Fibroblast of the aortic adventitia (primary cell): ENCODE measurements at regions not wholly inside any gene's neighbourhood (a gene's known extent, or its start where the extent isn't known, plus 50 kb on each side); places are given as distances from the start of the nearest gene placed in this dataset.

Experiments
- DNase-seq: peaks from one replicate; pipeline ENCODE4 v3.0.0-alpha.2; 2010; ENCODE audit warnings: low read depth
- H3K4me3 ChIP-seq: 2 replicates; pipeline ENCODE4 v1.5.1; 2011; ENCODE audit warnings: low read depth, mild to moderate bottlenecking, control low read depth, low read length, moderate library complexity
- TF ChIP-seq, protein P1 (sequence below): IDR thresholded peaks from 2 replicates; pipeline ENCODE4 v1.5.1; 2011; ENCODE audit warnings: mild to moderate bottlenecking, low read length, control low read depth, inconsistent platforms; ENCODE audit not compliant: insufficient read depth

DNA sequence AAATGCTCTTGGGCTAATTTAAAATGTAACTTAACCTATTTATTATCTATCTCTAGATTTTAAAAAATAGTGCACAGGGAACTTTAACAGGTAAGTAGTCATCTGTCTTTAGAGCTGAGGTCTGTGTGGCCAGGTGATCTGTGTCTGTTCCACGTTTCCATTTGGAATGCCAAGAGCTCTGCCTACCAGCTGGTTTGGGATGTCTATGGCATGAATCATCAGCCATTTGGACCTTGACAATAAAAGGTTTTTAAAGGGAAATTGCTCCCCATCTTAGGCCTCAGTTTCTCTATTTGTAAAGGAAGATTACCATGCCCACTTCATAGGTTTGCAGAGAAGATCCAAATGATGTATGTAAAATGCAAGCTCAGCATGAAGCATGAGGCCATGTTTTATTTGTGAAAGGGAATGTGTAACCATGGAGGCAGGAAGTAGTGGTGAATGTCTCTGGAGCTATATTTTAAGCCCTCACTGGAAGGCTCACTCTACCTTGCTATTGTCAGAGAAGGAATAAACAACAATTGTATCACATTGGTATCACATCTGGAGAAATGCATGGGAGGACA, 548.1 kb upstream of the LMCD1 start:
- no peak overlapping the region for H3K4me3 ChIP-seq
- TF ChIP-seq, protein P1, sequence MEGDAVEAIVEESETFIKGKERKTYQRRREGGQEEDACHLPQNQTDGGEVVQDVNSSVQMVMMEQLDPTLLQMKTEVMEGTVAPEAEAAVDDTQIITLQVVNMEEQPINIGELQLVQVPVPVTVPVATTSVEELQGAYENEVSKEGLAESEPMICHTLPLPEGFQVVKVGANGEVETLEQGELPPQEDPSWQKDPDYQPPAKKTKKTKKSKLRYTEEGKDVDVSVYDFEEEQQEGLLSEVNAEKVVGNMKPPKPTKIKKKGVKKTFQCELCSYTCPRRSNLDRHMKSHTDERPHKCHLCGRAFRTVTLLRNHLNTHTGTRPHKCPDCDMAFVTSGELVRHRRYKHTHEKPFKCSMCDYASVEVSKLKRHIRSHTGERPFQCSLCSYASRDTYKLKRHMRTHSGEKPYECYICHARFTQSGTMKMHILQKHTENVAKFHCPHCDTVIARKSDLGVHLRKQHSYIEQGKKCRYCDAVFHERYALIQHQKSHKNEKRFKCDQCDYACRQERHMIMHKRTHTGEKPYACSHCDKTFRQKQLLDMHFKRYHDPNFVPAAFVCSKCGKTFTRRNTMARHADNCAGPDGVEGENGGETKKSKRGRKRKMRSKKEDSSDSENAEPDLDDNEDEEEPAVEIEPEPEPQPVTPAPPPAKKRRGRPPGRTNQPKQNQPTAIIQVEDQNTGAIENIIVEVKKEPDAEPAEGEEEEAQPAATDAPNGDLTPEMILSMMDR = no peak
- DNase-seq = no peak

DNA sequence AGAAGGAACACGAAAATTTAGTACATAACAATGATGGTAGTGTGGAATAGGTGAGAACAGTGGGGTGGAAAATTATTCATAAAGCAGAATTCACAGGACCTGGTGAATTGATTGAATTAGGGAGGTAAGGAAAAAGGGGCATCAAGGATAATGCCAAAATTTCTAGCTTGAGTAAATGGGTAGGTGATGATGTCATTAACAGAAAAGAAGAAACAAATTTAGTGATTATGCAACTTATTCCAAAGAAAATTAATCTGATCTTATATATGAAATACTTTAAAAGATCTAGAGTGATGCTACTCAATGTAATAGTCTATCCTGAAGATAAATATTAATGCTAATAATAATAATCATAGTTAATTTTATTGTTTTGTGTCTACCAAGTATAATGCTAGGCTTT, 544.6 kb upstream of the LMCD1 start:
- DNase-seq = no peak
- TF ChIP-seq, protein P1 = no peak
- H3K4me3 ChIP-seq = no peak overlapping the region

DNA sequence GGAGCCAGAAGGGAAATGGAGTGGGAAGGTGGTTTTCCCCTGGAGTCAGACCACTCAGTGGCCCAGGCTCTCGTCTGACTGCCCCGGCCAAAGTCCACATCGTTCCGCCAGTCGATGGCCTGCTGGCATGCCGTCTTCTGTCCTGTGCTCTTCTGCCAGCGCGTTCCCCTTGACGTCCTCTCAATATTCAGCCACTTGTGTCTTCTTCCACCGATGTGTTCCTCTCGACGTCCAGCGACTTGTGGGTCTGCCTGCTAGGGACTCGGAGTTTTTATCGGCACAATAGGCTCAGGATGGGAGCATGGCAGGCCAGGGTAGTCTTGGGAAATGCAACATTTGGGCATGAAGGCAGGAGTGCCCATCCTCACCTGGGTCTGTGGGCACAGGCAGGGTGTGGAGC, 542.5 kb upstream of the LMCD1 start:
- TF ChIP-seq, protein P1 = no peak

DNA sequence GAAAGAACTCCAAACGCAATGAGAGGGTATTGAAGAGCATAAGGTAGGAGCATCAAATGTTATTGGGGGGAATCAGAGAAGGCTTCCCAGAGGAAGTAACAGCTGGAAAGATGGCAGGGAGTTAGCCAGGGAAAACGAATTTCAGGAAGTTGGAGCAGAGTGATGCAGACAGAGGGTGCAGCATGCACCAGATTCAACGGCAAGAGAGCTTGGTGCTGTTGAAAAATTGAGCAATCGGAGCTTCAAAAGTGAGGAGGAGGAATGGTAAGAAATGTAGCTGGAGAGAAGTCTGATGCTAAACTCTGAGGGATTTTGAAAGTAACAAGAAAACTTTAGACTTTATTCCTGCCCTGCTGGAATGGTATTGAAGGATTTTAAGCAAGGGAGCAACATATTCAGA, 541.0 kb upstream of the LMCD1 start:
- no peak overlapping the region for H3K4me3 ChIP-seq
- no peak for DNase-seq
- TF ChIP-seq, protein P1 = no peak

More for the DNA sequence above, 542.5 kb upstream of the LMCD1 start:
- H3K4me3 ChIP-seq = no peak overlapping the region
- DNase-seq = no peak

DNA sequence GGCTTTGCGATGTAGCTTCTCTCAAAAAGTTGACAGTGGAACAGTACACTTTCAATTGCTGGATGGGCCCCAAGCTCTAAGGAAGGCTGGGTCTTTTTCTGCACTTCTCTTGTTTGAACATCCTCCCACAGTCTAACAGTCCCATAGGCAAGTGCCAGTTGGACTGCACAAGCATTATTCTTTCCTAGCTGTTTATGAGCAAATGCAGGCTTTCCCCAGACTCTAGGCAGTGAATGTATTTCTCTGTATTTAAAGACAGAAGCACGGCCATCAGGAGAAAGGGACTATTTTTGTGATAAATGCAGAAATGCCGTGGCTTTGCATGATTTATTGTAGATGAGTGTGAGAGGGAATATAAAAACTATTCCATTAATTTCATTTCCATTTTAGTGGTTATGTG, 539.3 kb upstream of the LMCD1 start:
- H3K4me3 ChIP-seq = no peak overlapping the region
- no peak for DNase-seq
- TF ChIP-seq, protein P1 = no peak

DNA sequence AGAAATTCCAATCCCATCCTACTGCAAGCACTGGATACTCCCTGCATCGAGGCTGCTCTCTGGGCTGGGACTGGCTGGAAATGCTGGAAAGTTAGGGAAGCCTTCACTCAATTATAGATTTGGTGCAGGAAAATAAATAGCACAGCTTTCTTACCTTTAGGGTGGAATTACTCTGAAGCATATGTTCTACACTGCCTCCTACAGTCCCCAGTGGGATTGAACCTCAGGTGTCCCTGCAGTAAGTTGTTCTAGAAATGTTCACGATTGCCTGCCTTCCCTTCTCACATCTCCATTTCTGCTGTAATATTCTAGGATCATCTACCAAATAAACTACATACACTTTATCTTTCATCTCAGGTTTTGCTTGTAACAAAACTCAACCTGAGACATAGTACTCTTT, 536.7 kb upstream of the LMCD1 start:
- TF ChIP-seq, protein P1 = no peak
- no peak overlapping the region for H3K4me3 ChIP-seq
- no peak for DNase-seq

DNA sequence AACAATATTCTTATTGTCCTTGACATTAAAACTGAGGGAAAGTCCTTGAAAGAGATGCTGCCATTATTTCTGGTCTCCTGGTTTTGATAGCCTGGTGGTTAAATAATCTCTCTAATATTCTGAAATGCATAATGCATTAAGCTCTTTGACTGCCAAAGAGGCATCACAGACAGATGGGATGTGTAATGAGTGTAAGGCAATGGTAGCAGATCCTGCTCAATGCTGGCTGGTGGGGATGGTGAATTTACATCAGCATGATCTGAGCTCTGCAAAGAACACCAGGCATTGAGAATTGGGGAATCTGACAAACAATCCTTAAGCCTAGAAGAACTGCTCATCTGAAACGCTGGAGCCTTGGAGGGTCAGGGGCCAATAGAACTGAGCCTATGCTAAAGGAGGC, 528.6 kb upstream of the LMCD1 start:
- no peak for DNase-seq
- TF ChIP-seq, protein P1 = no peak
- no peak overlapping the region for H3K4me3 ChIP-seq
